ENCODE measurements at regions not wholly inside any gene's neighbourhood (a gene's known extent, or its start where the extent isn't known, plus 50 kb on each side); places are given as distances from the start of the nearest gene placed in this dataset.

DNA sequence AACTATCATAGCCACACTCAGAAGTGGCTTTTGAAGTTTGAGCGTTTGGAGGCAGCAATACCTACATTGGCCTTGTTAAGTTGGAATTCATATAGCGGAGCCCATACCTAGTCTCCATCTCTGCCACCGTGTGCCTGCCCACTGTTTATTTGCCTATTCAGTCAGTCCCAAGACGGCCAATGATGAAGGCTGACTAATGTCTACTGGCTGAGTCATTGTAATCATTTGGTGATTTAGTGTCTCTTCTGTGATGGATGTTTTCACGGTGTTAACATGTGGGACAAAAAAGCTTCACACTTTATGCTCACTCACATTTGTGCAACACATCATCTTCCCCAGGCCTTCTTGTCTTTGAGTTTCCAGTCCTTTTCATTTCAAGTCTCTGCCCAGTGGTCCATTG lies 92.6 kb upstream of the PBX1 start:
- DNase-seq: no peak

DNA sequence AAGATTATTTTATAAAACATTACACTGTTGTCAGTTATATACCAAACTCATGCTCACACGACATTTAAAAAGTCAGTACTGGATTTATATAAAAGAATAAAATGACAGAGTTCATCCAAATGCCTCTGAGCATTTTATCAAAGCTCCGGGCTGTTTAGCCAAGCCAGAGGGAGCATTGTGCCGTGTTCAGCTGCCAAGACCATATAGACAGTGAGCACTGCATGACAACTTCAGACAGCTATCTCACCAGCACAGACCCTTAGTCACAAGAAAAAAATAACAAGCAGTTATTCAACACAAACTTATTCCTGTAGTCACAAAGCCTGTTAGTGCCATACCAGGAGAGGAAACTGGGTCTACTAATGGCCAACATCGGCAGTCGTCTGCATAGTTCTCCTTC lies 88.0 kb upstream of the PBX1 start:
- DNase-seq: no peak

DNA sequence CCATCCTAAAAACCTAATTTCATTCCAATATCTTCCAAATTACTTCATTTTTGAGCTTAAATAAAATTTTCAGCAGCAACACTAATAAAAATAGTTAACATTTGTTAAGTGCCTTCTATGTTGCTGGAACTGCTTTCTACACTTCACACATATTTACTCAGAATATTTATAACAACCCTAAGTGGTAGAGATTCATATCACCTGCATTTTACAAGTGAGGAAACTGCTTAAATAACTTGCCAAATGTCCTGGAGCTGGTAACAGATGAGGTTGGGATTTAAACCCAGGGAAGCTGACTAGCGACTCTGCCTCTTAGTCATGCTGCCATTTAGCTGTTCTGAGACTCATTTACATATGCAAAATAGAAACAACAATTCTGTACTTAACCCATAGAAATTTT lies 86.1 kb upstream of the PBX1 start:
- no peak for DNase-seq

DNA sequence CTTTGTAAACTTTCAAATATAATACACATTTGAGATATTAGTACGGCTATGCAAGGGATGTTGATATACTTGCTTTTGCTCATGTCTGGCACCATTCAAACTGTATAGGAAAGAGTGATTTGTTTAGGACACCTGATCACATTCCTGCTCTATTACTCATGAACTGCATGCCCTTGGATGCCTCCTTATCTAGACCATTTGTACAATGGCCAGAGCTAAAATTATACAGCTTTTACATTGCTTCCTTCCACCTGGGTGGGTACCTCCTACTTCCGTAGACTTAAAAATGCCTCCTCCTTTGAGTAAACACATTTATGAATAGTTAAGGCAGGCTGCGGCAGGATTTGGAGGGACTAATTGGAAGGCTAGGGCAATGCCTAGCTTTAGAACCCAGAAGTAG lies 85.4 kb upstream of the PBX1 start:
- DNase-seq: no peak

DNA sequence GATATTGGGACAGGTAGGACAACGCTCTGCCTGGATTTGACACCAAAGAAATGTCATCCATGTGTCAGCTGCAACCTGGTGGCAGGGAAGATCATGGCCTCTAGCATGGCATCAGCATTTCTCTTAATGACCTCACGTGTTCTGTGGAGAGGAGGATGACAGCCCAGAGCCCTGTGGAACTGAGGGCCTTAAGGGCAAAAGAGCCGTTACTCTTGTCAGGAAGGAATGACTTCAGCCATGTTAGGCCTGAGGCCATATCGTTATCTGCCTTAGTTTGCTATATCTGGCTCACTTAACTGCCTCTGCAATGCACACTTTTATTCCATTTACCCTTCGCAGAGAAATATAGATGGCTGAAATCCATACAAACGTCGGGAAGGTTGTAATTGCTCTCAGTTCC lies 83.2 kb upstream of the PBX1 start:
- DNase-seq: no peak

DNA sequence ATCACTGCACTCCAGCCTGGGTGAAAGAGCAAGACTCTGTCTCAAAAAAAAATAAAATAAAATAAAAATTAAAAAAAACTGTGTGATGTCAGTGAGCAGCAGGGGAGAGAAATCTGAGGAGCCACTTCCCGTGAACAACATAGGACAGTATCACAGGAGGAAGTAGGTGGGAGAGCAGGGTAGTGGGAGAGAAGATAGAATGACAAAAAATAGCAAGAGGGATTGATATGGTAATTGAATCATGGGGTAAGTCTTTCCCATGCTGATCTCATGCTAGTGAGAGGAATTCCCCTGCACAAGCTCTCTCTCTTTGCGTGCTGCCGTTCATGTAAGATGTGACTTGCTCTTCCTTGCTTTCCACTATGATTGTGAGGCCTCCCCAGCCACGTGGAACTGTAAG lies 81.6 kb upstream of the PBX1 start:
- no peak for DNase-seq

DNA sequence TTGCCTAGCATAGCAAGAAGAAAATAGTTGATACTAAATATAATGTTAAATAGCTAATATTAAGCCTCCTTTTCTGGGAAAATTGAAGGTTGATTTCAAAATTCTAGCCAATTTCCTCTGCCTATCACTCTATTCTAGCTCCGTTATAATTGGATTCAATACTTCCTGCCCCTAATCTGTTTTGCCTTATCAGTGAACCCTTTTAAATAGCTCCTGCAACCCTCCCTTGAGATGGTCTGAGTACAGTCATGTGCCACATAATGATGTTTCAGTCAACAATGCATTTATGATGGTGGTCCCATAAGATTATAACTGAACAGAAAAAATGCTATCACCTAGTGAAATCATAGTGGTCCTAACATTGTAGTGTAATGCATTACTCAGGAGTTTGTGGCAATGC lies 79.7 kb upstream of the PBX1 start:
- no peak for DNase-seq

DNA sequence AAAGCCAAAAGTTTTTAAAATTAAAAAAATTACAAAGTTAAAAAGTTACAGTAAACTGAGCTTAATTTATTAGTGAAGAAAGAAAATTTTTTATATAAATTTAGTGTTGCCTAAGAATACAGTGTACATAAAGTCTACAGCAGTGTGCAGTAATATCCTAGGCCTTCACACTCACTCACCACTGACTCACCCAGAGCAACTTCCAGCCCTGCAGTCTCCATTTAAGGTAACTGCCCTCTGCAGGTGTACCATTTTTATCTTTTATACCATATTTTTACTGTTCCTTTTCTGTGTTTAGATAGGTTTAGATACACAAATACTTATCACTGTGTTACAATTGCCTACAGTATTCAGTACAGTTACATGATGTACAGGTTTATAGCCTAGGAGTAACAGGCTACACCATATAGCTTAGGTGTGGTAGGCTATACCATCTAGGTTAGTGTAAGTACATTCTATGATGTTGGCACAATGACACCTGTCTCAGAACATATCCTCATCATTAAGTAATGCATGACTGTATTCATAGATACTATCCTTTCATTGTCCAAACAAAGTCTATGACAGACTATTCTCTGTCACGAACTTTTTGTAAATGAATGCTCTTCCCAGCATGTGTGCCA lies 78.6 kb upstream of the PBX1 start:
- no peak for DNase-seq

DNA sequence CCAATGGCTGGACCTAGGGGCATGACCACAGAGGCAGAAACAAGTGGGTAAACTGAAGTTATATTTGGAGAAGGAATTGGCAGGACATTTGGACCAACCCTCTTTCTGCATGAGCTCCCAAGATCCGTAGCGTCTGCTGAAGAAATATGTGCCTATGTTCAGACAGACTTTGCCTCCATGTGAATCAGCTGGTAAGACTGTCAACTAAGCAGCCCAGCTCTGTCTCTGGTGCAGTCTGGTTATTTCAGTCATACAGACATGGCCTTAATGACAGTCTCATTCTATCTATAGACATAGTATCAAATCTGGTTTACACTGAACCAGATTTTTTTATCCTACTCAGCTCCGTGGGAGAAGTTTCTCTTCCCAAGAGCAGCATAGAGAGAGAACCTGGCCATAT lies 63.1 kb upstream of the PBX1 start:
- no peak for DNase-seq

DNA sequence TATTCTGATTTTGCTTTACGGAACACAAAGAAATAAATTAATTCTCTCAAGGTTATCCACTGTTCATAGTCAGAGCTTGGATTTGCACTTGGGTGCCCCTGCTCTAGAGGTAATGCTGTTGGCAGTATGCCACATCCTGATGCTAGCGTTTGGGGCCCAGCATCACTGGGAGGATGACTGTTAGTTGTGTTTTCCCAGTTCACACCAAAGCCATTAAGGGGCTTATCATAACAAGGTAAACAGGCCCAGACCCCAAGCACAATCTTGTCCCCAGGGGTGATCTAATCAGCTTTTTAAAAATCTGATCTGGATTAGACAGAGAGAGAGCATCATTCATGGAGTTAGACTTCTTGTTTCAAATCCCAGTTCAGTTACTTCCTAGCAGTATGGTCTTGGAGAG lies 60.2 kb upstream of the PBX1 start:
- no peak for DNase-seq

DNA sequence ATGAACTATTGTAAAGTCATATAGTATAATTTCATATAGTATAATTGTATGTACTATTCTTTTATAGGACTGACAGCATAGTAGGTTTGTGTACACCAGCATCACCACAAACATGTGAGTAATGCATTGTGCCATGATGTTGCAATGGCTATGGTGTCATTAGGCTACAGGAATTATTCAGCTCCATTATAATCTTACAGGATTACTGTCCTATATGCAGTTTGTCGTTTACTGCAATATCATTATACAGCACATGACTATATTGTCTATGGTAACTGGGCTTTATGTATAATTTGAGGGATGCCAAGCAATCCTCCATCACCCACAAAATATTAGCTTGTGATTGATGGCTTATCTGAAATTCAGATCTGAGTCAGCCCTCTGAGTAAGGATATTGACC lies 54.2 kb upstream of the PBX1 start:
- DNase-seq: no peak

All from NCI-H1436 (cell line).